ENCODE measurements at regions not wholly inside any gene's neighbourhood (a gene's known extent, or its start where the extent isn't known, plus 50 kb on each side); places are given as distances from the start of the nearest gene placed in this dataset.
"Not testable (repeated sequence)": the region's sequence is repeated elsewhere in the genome, so short reads cannot be mapped to it uniquely, and the experiment has no call there.

GRCh38 chr16:29126616-29127015 lies 141.8 kb downstream of the LAT start:
- Histone ChIP-seq H3K9me2 (ENCODE audit: insufficient read depth, low read length) (no peaks in the 10 kb centered on the region), H2AFZ (ENCODE audit: low read length) (no peak overlapping the region), H3K27ac (ENCODE audit: low read depth, low read length, poor library complexity, severe bottlenecking) (no peak overlapping the region), H3K4me1 (ENCODE audit: insufficient read depth, low read length, poor library complexity, severe bottlenecking) (no peaks in the 10 kb centered on the region), H4K20me1 (ENCODE audit: insufficient read depth, low read length) (no peaks in the 10 kb centered on the region), H3K4me3 (ENCODE audit: low read depth, low read length, poor library complexity, severe bottlenecking) (no peak overlapping the region), H3K79me2 (ENCODE audit: insufficient read depth, low read depth, low read length) (no peaks in the 10 kb centered on the region), H3K4me2 (ENCODE audit: low read length) (no peak overlapping the region), H3K9me3 (ENCODE audit: low read length) (no peaks in the 10 kb centered on the region), H3K36me3 (ENCODE audit: insufficient read depth, low read length) (no peaks in the 10 kb centered on the region)
- CTCF ChIA-PET (ENCODE audit: unreplicated experiment) = no interaction called here
- POLR2A ChIA-PET = interaction anchor here (0.7 kb wide), 1 partner anchor 193 kb away, joined by 3 read pairs; no protein-coding TSS in a partner anchor
- intact Hi-C loops (cut with micrococcal nuclease; ENCODE audit: unreplicated experiment) = no loop called here
- no TSS peak for BruUV-seq (replicated peaks)
- no peak for DNase-seq (ENCODE audit: low spot score)
- no peak for TF ChIP-seq EZH2phosphoT487 (IDR thresholded peaks at IDR 0.05; ENCODE audit: borderline replicate concordance, low read depth, low read length)
- no peak for TF ChIP-seq CTCF (conservative IDR thresholded peaks at IDR 0.05; ENCODE audit: low read length)

GRCh38 chr16:29126057-29126494 lies 141.2 kb downstream of the LAT start:
- Histone ChIP-seq H3K4me2 (ENCODE audit: low read length) (no peak overlapping the region), H3K27ac (ENCODE audit: low read depth, low read length, poor library complexity, severe bottlenecking) (no peak overlapping the region), H3K79me2 (ENCODE audit: insufficient read depth, low read depth, low read length) (no peaks in the 10 kb centered on the region), H3K4me1 (ENCODE audit: insufficient read depth, low read length, poor library complexity, severe bottlenecking) (no peaks in the 10 kb centered on the region), H3K36me3 (ENCODE audit: insufficient read depth, low read length) (no peaks in the 10 kb centered on the region), H4K20me1 (ENCODE audit: insufficient read depth, low read length) (no peaks in the 10 kb centered on the region), H3K9me3 (ENCODE audit: low read length) (no peaks in the 10 kb centered on the region), H2AFZ (ENCODE audit: low read length) (no peak overlapping the region), H3K4me3 (ENCODE audit: low read depth, low read length, poor library complexity, severe bottlenecking) (no peak overlapping the region), H3K9me2 (ENCODE audit: insufficient read depth, low read length) (no peaks in the 10 kb centered on the region)
- no peak for DNase-seq (ENCODE audit: low spot score)
- intact Hi-C loops (cut with micrococcal nuclease; ENCODE audit: unreplicated experiment) = no loop called here
- ChIA-PET CTCF (ENCODE audit: unreplicated experiment) (no interaction called here), POLR2A (no interaction called here)
- TF ChIP-seq CTCF (conservative IDR thresholded peaks at IDR 0.05; ENCODE audit: low read length) (no peak), EZH2phosphoT487 (IDR thresholded peaks at IDR 0.05; ENCODE audit: borderline replicate concordance, low read depth, low read length) (no peak)
- BruUV-seq (replicated peaks) = no TSS peak

GRCh38 chr16:29124828-29125227 lies 140.0 kb downstream of the LAT start:
- Histone ChIP-seq H3K4me1 (ENCODE audit: insufficient read depth, low read length, poor library complexity, severe bottlenecking) (no peaks in the 10 kb centered on the region), H3K36me3 (ENCODE audit: insufficient read depth, low read length) (no peaks in the 10 kb centered on the region), H3K79me2 (ENCODE audit: insufficient read depth, low read depth, low read length) (no peaks in the 10 kb centered on the region), H3K9me2 (ENCODE audit: insufficient read depth, low read length) (no peaks in the 10 kb centered on the region), H3K4me3 (ENCODE audit: low read depth, low read length, poor library complexity, severe bottlenecking) (no peak overlapping the region), H3K27ac (ENCODE audit: low read depth, low read length, poor library complexity, severe bottlenecking) (no peak overlapping the region), H3K9me3 (ENCODE audit: low read length) (no peaks in the 10 kb centered on the region), H2AFZ (ENCODE audit: low read length) (no peak overlapping the region), H3K4me2 (ENCODE audit: low read length) (no peak overlapping the region), H4K20me1 (ENCODE audit: insufficient read depth, low read length) (no peaks in the 10 kb centered on the region)
- no TSS peak for BruUV-seq (replicated peaks)
- intact Hi-C loops (cut with micrococcal nuclease; ENCODE audit: unreplicated experiment) = no loop called here
- DNase-seq (ENCODE audit: low spot score) = no peak
- ChIA-PET CTCF (ENCODE audit: unreplicated experiment) (no interaction called here), POLR2A (interaction anchor here (0.7 kb wide), 1 partner anchor 885 kb away, joined by 7 read pairs; no protein-coding TSS in a partner anchor)
- TF ChIP-seq CTCF (conservative IDR thresholded peaks at IDR 0.05; ENCODE audit: low read length) = no peak
- TF ChIP-seq EZH2phosphoT487 (IDR thresholded peaks at IDR 0.05; ENCODE audit: borderline replicate concordance, low read depth, low read length) = no peak

- DNase-seq (ENCODE audit: low spot score); H3K4me1 ChIP-seq (ENCODE audit: insufficient read depth, low read length, poor library complexity, severe bottlenecking); H3K9me2 ChIP-seq (ENCODE audit: insufficient read depth, low read length); BruUV-seq (replicated peaks); H3K4me3 ChIP-seq (ENCODE audit: low read depth, low read length, poor library complexity, severe bottlenecking); intact Hi-C loops (cut with micrococcal nuclease; ENCODE audit: unreplicated experiment); H2AFZ ChIP-seq (ENCODE audit: low read length); H3K27ac ChIP-seq (ENCODE audit: low read depth, low read length, poor library complexity, severe bottlenecking); H3K36me3 ChIP-seq (ENCODE audit: insufficient read depth, low read length); H3K4me2 ChIP-seq (ENCODE audit: low read length); H3K79me2 ChIP-seq (ENCODE audit: insufficient read depth, low read depth, low read length); CTCF ChIA-PET (ENCODE audit: unreplicated experiment); H4K20me1 ChIP-seq (ENCODE audit: insufficient read depth, low read length); H3K9me3 ChIP-seq (ENCODE audit: low read length): not testable (repeated sequence)
- POLR2A ChIA-PET = interaction anchor here (0.7 kb wide), 1 partner anchor 886 kb away, joined by 7 read pairs; no protein-coding TSS in a partner anchor
These were observed 139.3 kb downstream of the LAT start for GRCh38 chr16:29124162-29124561.
